ENCODE measurements at regions not wholly inside any gene's neighbourhood (a gene's known extent, or its start where the extent isn't known, plus 50 kb on each side); places are given as distances from the start of the nearest gene placed in this dataset.
"Not testable (repeated sequence)": the region's sequence is repeated elsewhere in the genome, so short reads cannot be mapped to it uniquely, and the experiment has no call there.

- no peak for DNase-seq
Observed at GRCh38 chr3:118146658-118147375, 887.8 kb downstream of the IGSF11 start.

- no peak for DNase-seq
Observed at GRCh38 chr3:118151164-118151563, 883.5 kb downstream of the IGSF11 start.

- DNase-seq = not testable (repeated sequence)
Observed at GRCh38 chr3:118162627-118163588, 871.7 kb downstream of the IGSF11 start.

- DNase-seq = no peak
Observed at GRCh38 chr3:118165413-118165812, 869.2 kb downstream of the IGSF11 start.

GRCh38 chr3:118167571-118167970 lies 867.1 kb downstream of the IGSF11 start:
- no peak for DNase-seq

- no peak for DNase-seq
Observed at GRCh38 chr3:118168175-118168574, 866.5 kb downstream of the IGSF11 start.

GRCh38 chr3:118171236-118171852 lies 863.3 kb downstream of the IGSF11 start:
- no peak for DNase-seq

GRCh38 chr3:118180853-118181252 lies 853.8 kb downstream of the IGSF11 start:
- DNase-seq = no peak

GRCh38 chr3:118181274-118181673 lies 853.4 kb downstream of the IGSF11 start:
- DNase-seq = no peak

GRCh38 chr3:118186051-118186450 lies 848.6 kb downstream of the IGSF11 start:
- DNase-seq = peak; percentile 50

- no peak for DNase-seq
Observed at GRCh38 chr3:118187221-118187620, 847.4 kb downstream of the IGSF11 start.

GRCh38 chr3:118196183-118196582 lies 838.5 kb downstream of the IGSF11 start:
- no peak for DNase-seq

GRCh38 chr3:118199044-118199443 lies 835.6 kb downstream of the IGSF11 start:
- no peak for DNase-seq

- no peak for DNase-seq
Observed at GRCh38 chr3:118204052-118204656, 830.5 kb downstream of the IGSF11 start.

- DNase-seq = no peak
Observed at GRCh38 chr3:118207271-118207670, 827.4 kb downstream of the IGSF11 start.

GRCh38 chr3:118208642-118209041 lies 826.0 kb downstream of the IGSF11 start:
- no peak for DNase-seq

- DNase-seq = no peak
Observed at GRCh38 chr3:118213892-118214291, 820.8 kb downstream of the IGSF11 start.

- DNase-seq = no peak
Observed at GRCh38 chr3:118226206-118226605, 808.4 kb downstream of the IGSF11 start.

GRCh38 chr3:118227191-118227590 lies 807.5 kb downstream of the IGSF11 start:
- DNase-seq = no peak

GRCh38 chr3:118228151-118228550 lies 806.5 kb downstream of the IGSF11 start:
- DNase-seq = no peak

GRCh38 chr3:118229196-118229595 lies 805.5 kb downstream of the IGSF11 start:
- no peak for DNase-seq

GRCh38 chr3:118231578-118231977 lies 803.1 kb downstream of the IGSF11 start:
- DNase-seq = no peak

GRCh38 chr3:118239253-118239652 lies 795.4 kb downstream of the IGSF11 start:
- no peak for DNase-seq

Data from DMS 273 treated with DMSO at 0.1 percent for 48 hours (cell line).